Right cardiac atrium (tissue), 5 donors: ENCODE measurements at regions not wholly inside any gene's neighbourhood (a gene's known extent, or its start where the extent isn't known, plus 50 kb on each side); places are given as distances from the start of the nearest gene placed in this dataset.

Experiments
- ATAC-seq, 2 donors: fragments of 200-7000 bp; cut with Tn5 transposase; one replicate each; pipeline versions ENCODE4 v1.8.0 to v1.9.1; 2020; ENCODE audit warnings: moderate library complexity in 2 of 2, mild to moderate bottlenecking in 1 of 2
- DNase-seq, 3 donors: peaks; one replicate each; pipeline ENCODE4 v3.0.0-alpha.2; 2020
- H3K27ac ChIP-seq: one replicate; pipeline ENCODE4 v1.5.1; 2013; ENCODE audit warnings: mild to moderate bottlenecking, low read length, control low read depth, moderate library complexity
- H3K27me3 ChIP-seq: one replicate; pipeline ENCODE4 v1.6.1; 2013; ENCODE audit not compliant: control insufficient read depth, insufficient read depth
- H3K4me1 ChIP-seq: one replicate; pipeline ENCODE4 v1.6.1; 2013; ENCODE audit warnings: low read length; ENCODE audit not compliant: control insufficient read depth, insufficient read depth
- H3K4me3 ChIP-seq: one replicate; pipeline ENCODE4 v1.5.1; 2013; ENCODE audit warnings: low read length, control low read depth
- H3K9me3 ChIP-seq: one replicate; pipeline ENCODE4 v1.6.1; 2013; ENCODE audit warnings: low read length; ENCODE audit not compliant: control insufficient read depth
- WGBS: extraction: QIAGEN DNeasy Blood & Tissue Kit; methylation state at CpG from one replicate; pipeline ENCODE4 v1.1.7; 2013; 5-methylcytosine and 5-hydroxymethylcytosine counted together
- intact Hi-C, 4 donors: fragments of 100-400 bp; cut with DNase I; formaldehyde crosslinking; loops; one replicate each; pipeline versions ENCODE4 v1.11.0 to v1.14.0; 2022 to 2023
- donor health status: healthy with polysubstance abuse.
- donor health status: DM: no; HTN: yes; CAD: no.
- donor health status: DM: no; HTN: no; CAD: no.
- donor health status: DM: no; HTN: yes; CAD: no; lungs with severe emphysema.
- donor health status: DM: yes; HTN: yes; CAD: no.

DNA sequence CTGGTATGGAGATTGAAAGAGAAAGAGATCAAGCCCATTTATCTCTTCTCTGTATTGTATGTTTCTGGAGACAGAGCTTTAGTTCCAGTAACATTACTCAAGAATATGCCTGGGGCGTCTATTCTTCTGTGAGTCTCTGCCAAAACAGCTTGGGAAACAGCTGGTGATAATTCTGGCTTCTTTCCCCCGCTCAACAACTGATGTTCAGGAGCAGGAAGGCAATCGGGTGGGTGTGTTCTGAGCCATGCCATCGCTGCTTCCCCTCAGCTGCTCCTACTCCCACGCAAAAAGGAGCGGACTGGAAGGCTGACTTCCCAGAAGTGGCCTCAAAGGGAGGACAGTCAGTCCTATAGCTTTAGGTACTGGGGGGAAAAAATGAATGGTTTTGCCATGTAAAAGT is 695.1 kb downstream of the PLCL1 start:
- Histone ChIP-seq H3K4me3 (no peak overlapping the region), H3K9me3 (no peaks in the 10 kb centered on the region), H3K4me1 (no peaks in the 10 kb centered on the region), H3K27ac (no peak overlapping the region), H3K27me3 (no peaks in the 10 kb centered on the region)
- DNase-seq (peak; percentile 35 to 63 (median 39)), ATAC-seq (peak; percentile 57 to 69)
- 20% methylated on average over 6 of the region's 6 CpGs for WGBS
- intact Hi-C loops, result no loop called here

DNA sequence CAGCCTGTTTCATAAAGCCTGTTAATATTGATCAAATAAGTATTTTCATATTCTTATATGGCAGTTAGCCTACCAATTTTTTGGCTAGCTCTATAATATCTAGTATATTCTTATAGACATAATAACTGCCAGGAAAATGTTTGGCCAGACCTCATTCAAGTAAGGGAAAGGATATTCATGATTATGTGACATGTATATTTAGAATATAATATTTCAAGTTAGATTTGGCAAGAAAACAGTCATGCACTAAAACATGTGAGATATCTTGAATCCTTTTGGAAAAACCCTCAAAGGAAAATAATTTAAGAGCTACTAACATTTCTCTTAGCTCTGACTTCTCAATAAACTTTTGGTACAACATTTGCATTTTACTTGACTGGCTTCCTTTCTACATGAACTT is 694.1 kb downstream of the PLCL1 start:
- intact Hi-C loops, result no loop called here

DNA sequence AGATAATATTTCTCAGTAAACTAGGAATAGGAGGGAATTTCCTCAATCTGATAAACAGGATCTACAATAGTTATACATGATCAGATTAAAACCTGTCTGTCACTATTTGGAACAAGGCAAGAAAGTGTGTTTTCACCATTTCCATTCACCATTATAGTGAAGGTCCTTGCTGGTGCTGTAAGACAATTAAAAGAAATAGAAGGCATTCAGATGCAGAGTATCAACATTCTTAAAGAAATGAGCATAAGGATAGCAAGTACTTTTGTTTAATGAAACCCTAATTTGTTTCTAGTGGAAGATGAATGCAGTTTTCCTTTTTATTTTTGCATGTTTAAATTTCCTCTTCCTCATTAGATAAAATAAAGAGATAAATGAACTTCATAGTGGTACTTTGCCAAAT is 693.7 kb downstream of the PLCL1 start:
- no peaks in the 10 kb centered on the region for H3K27me3 ChIP-seq
- intact Hi-C loops, result no loop called here
- H3K4me1 ChIP-seq, result no peaks in the 10 kb centered on the region
- H3K27ac ChIP-seq, result no peak overlapping the region
- no peaks in the 10 kb centered on the region for H3K9me3 ChIP-seq
- ATAC-seq, result no peak
- no peak for DNase-seq
- H3K4me3 ChIP-seq, result no peak overlapping the region

More for the DNA sequence above, 694.1 kb downstream of the PLCL1 start:
- DNase-seq, result no peak
- no peak for ATAC-seq
- Histone ChIP-seq H3K9me3 (no peaks in the 10 kb centered on the region), H3K27me3 (no peaks in the 10 kb centered on the region), H3K4me1 (no peaks in the 10 kb centered on the region), H3K4me3 (no peak overlapping the region), H3K27ac (no peak overlapping the region)

DNA sequence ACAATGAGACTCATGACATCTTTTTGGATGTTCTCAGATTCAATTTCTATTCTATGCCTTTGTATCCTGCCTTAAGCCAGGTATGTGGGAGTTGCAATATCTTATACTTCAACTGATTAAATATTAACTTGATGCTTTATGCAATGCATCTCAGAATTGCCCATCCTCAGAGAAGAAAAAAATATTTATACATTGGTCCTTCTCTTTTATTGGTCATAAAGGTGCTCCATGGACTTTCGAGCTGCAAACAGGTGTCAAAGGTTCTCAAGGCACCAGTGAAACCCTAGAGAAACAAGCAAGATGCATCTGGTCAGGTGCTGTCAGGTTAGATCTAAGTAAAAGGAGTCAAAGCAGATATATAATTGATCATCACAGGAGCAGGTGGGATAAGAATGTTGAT is 690.5 kb downstream of the PLCL1 start:
- Histone ChIP-seq H3K4me1 (no peaks in the 10 kb centered on the region), H3K27ac (no peak overlapping the region), H3K9me3 (no peaks in the 10 kb centered on the region), H3K4me3 (no peak overlapping the region), H3K27me3 (no peaks in the 10 kb centered on the region)
- intact Hi-C loops, result no loop called here
- 75% methylated on average over 1 of the region's 1 CpG for WGBS
- no peak for ATAC-seq
- DNase-seq, result no peak

DNA sequence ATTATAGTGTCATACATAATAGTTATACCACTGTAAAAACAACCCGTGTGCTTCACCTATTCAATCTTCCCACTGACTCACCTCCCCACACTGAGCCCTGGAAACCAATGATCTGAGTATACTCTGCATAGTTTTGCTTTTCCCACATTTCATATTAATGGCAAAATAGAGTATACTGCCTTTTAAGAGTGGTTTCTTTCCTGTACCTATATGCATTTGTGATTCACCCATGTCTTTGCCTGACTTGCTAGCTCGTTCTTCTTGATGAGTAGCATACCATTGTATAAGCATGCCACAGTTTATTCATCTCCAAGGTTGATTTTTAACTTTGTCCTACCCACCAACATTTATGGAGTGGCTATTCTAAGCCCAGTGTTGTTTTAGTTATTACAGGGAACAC is 686.4 kb downstream of the PLCL1 start:
- no peak overlapping the region for H3K27ac ChIP-seq
- H3K9me3 ChIP-seq, result no peaks in the 10 kb centered on the region
- WGBS, result 67% methylated on average over 2 of the region's 2 CpGs
- H3K4me1 ChIP-seq, result no peaks in the 10 kb centered on the region
- ATAC-seq (no peak), DNase-seq (no peak)
- intact Hi-C loops, result no loop called here
- H3K27me3 ChIP-seq, result no peaks in the 10 kb centered on the region
- no peak overlapping the region for H3K4me3 ChIP-seq

DNA sequence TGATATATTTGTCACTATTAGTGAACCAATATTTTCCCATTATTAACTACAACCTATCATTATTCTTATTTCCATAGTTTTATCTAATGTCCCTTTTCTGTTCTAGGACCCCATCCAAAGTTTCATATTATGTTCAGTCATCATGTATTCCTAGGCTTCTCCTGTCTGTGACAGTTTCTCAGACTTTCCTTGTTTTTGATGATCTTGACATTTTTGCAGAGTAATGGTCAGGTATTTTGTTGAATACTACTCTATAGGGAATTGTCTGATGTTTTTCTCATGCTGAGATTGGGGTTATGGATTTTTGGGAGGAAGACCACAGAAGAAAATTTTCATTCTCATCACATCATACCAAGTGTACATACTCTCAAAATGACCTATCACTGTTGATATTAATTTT is 684.6 kb downstream of the PLCL1 start:
- intact Hi-C loops, result no loop called here
- DNase-seq, result no peak
- Histone ChIP-seq H3K27me3 (no peaks in the 10 kb centered on the region), H3K4me3 (no peak overlapping the region), H3K9me3 (no peaks in the 10 kb centered on the region), H3K4me1 (no peaks in the 10 kb centered on the region), H3K27ac (no peak overlapping the region)
- ATAC-seq, result no peak

DNA sequence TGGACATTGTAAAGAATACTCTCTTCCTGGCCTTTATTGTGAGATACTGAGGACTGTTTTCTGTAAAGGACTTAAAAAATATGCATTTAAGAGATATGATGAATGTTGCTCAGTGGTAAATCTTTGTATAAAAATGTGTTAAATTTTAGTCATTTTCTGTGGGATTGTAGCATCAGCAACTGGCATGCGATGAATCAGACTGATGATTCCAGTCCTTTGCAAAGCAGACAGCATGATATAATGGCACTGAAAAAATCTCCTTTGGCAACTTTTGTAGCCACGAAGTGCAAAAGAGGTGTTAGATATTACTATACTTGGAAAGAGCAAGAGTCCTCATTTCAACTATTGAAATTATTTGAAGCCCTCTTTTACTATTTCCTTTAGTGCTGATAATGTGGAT is 678.7 kb downstream of the PLCL1 start:
- Histone ChIP-seq H3K27me3 (no peaks in the 10 kb centered on the region), H3K4me1 (no peaks in the 10 kb centered on the region), H3K27ac (no peak overlapping the region), H3K9me3 (no peaks in the 10 kb centered on the region), H3K4me3 (no peak overlapping the region)
- 60% methylated on average over 2 of the region's 2 CpGs for WGBS
- intact Hi-C loops, result no loop called here
- no peak for DNase-seq
- no peak for ATAC-seq

DNA sequence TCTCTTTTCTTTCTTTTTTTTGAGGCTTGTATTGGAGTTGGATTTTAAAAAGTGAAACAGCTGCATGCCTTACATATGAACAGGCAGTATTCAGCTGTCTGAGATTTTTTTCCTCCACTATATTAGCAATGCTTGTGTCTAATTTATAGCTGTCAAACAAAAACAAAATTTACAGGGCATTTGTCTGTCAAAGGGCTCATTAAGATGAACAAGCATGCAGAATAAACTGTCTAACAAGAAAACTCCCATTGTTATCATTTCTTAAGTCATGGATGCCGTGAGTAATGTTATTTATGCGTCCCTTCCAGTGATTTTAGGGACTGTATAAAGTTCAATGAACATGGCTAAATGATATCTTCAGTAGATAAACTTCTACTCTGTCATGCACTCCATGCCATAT is 674.7 kb downstream of the PLCL1 start:
- Histone ChIP-seq H3K27ac (no peak overlapping the region), H3K9me3 (no peaks in the 10 kb centered on the region), H3K4me1 (no peaks in the 10 kb centered on the region), H3K27me3 (no peaks in the 10 kb centered on the region), H3K4me3 (no peak overlapping the region)
- 51% methylated on average over 2 of the region's 2 CpGs for WGBS
- ATAC-seq (no peak), DNase-seq (no peak)
- intact Hi-C loops, result no loop called here

DNA sequence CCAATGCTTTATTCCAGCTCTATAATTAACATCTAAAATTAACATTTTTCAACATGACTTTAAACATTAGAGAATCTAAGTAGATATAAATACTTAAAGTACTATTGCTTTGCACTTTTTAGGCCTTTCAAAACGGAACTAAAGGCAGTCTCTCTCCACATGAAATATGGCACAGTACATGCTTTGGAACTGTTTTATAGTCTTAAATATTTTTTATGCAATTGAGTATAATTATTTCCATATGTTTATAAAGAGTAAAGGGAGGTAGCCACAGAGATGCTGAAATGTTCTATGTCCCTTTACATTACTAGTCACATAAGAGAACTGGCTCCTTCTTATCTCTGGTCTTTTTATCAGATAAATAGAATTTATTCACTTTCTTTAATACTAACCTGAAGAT is 674.0 kb downstream of the PLCL1 start:
- no peak overlapping the region for H3K27ac ChIP-seq
- no peaks in the 10 kb centered on the region for H3K4me1 ChIP-seq
- H3K27me3 ChIP-seq, result no peaks in the 10 kb centered on the region
- ATAC-seq (no peak), DNase-seq (no peak)
- intact Hi-C loops, result no loop called here
- H3K9me3 ChIP-seq, result no peaks in the 10 kb centered on the region
- WGBS, result 73% methylated on average over 1 of the region's 1 CpG
- no peak overlapping the region for H3K4me3 ChIP-seq

DNA sequence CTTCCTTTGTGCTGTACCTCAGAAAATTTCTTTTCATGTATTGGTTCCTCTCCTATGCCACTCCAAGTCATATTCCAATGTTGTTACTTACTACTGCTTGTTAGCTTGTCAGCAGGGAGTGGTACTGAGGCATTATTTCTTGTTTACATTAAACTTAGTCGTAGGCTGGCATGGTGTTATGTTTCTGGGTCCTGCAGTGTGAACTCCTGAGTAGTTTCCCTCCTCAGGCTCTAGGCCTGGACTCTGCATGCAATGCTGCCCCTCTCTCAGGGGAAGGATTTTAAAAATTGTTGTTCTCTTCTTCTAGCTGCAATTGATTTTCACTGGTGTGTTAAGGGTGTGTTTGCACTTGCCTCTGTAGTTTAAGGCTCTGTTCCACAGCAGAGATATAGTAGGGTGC is 671.6 kb downstream of the PLCL1 start:
- Histone ChIP-seq H3K4me1 (no peaks in the 10 kb centered on the region), H3K27me3 (no peaks in the 10 kb centered on the region), H3K4me3 (no peak overlapping the region), H3K9me3 (no peaks in the 10 kb centered on the region), H3K27ac (no peak overlapping the region)
- intact Hi-C loops, result no loop called here
- no peak for ATAC-seq
- 30% methylated on average over 1 of the region's 1 CpG for WGBS
- DNase-seq, result no peak

DNA sequence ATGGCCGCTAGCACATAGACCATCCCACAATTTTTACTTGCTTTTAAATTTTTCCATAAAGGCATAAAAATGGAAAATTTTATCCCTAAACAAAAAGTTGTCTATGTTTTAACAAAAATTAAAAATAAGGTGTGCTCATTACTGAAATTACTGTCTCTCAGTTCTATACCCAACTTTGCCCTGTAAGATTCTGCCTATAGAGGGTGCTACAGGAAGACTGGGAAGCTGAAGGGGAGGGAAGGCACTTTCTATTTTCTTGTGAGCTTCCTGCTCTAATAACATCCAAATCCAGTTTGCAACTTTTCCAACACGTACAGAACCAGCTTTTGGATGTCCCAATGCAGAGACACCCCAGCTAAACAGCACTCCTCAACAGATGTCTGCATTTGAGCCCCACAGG is 666.9 kb downstream of the PLCL1 start:
- Histone ChIP-seq H3K27me3 (no peaks in the 10 kb centered on the region), H3K9me3 (no peaks in the 10 kb centered on the region), H3K4me1 (no peaks in the 10 kb centered on the region), H3K4me3 (no peak overlapping the region), H3K27ac (no peak overlapping the region)
- ATAC-seq (no peak), DNase-seq (no peak)
- intact Hi-C loops, result no loop called here
- WGBS, result 50% methylated on average over 2 of the region's 2 CpGs

DNA sequence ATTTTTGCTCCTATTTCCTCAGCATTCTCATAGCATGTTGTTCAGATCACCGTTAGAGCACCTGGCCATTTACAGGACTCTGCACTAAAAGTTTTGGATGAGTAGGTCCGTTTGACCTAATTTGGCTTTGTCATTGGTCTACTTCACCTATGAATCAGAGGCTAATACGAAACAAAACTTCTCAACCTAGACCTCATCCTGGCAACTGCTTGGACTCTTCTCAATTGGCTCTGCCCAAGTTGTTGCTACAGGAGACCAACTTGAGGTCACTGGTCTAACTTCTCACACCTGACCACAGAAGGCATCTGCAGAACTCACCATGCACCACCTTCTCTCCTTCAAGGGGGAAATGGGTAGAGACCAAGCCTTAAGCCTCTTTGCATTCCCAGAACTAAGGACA is 663.7 kb downstream of the PLCL1 start:
- DNase-seq, result no peak
- H3K4me1 ChIP-seq, result no peaks in the 10 kb centered on the region
- H3K9me3 ChIP-seq, result no peaks in the 10 kb centered on the region
- H3K27ac ChIP-seq, result no peak overlapping the region
- intact Hi-C loops, result no loop called here
- WGBS, result 76% methylated on average over 3 of the region's 3 CpGs
- H3K27me3 ChIP-seq, result peaks cover 2% of the 10 kb centered on the region
- H3K4me3 ChIP-seq, result no peak overlapping the region
- no peak for ATAC-seq
